ENCODE measurements at regions not wholly inside any gene's neighbourhood (a gene's known extent, or its start where the extent isn't known, plus 50 kb on each side); places are given as distances from the start of the nearest gene placed in this dataset.
"Not testable (repeated sequence)": the region's sequence is repeated elsewhere in the genome, so short reads cannot be mapped to it uniquely, and the experiment has no call there.

DNA sequence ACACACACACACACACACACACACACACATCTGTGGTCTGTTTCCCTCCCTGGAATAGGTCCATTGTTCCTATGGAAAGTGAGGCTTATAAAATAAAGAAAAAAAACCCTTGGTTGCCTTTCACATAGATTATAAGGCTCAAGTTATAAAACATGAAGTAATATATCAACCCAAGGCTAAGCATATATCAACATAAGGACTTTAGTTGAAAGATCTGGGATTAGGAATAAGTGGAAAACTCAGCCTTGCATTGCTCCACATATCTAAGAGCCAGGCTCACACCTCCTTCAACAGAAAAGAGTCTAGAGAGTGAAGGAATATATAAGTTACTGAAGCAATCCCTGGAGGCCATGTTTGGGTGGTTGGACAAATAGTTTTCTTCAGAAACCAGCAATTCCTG is 235.0 kb downstream of the SUCLG1 start (continued):
- no peak for TF ChIP-seq REST (IDR thresholded peaks at IDR 0.05)
- TF ChIP-seq ZFP36 (IDR thresholded peaks at IDR 0.05; ENCODE audit: borderline replicate concordance, partially characterized antibody): no peak
- TF ChIP-seq KDM5A (IDR thresholded peaks at IDR 0.05): no peak
- no peak for TF ChIP-seq PHF8 (IDR thresholded peaks at IDR 0.05; ENCODE audit: borderline replicate concordance, low read depth)
- no peak for TF ChIP-seq MAZ (IDR thresholded peaks at IDR 0.05; ENCODE audit: borderline replicate concordance, low read depth, low read length)

GRCh38 chr2:84223191-84223590 is 235.9 kb downstream of the SUCLG1 start:
- ChIA-PET POLR2A (no interaction called here), CTCF (no interaction called here)
- 43% methylated on average over 2 of the region's 2 CpGs for WGBS (ENCODE audit: missing lambda C conversion rate)
- H3K4me1 ChIP-seq: no peaks in the 10 kb centered on the region
- FAIRE-seq: no peak
- ATAC-seq: no peak
- H3K9me3 ChIP-seq: no peaks in the 10 kb centered on the region
- H3K4me3 ChIP-seq: no peak overlapping the region
- no peak overlapping the region for H3K27ac ChIP-seq
- DNase-seq (ENCODE audit: low read depth in 1 of 2, low spot score in 1 of 2): no peak
- H3K4me2 ChIP-seq: no peak overlapping the region
- no peak for TF ChIP-seq MAZ (IDR thresholded peaks at IDR 0.05; ENCODE audit: borderline replicate concordance, low read depth, low read length)
- no peak for TF ChIP-seq POLR2AphosphoS2 (conservative IDR thresholded peaks at IDR 0.05; ENCODE audit: low read length)
- TF ChIP-seq RNF2 (IDR thresholded peaks at IDR 0.05; ENCODE audit: borderline replicate concordance, low read depth): no peak
- TF ChIP-seq CBX2 (IDR thresholded peaks at IDR 0.05; ENCODE audit: borderline replicate concordance, low read depth): no peak
- no peak for TF ChIP-seq CEBPB (IDR thresholded peaks at IDR 0.05)
- TF ChIP-seq ZSCAN20 (CRISPR knock-in tag; IDR thresholded peaks at IDR 0.05): no peak

- H3K27ac ChIP-seq; H3K4me1 ChIP-seq; H3K4me2 ChIP-seq; H3K4me3 ChIP-seq; ATAC-seq; POLR2A ChIA-PET; CTCF ChIA-PET; H3K9me3 ChIP-seq; FAIRE-seq; DNase-seq (ENCODE audit: low read depth in 1 of 2, low spot score in 1 of 2): not testable (repeated sequence)
- 47% methylated on average over 2 of the region's 2 CpGs for WGBS (ENCODE audit: missing lambda C conversion rate)
Observed at GRCh38 chr2:84221102-84221501, 238.0 kb downstream of the SUCLG1 start.

DNA sequence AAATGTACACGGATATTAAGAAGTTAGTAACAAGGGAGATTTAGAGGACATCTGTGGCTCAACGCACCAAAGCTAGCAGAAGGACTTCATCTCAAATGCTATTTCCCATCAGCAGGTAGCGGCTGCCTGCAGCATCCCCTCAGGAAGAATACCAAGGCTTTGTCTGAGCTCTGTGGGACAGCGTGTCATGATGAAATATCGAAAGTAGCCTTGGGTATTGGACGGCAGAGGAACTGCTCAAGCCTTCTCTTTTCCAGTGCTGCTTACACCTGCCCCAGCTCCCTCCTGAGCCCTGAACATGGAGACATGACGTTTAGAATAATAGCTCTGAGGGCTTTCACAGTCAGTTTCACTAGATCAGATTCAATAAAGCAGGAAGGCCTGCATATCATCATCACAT is 241.6 kb downstream of the SUCLG1 start:
- TF ChIP-seq, protein P1, sequence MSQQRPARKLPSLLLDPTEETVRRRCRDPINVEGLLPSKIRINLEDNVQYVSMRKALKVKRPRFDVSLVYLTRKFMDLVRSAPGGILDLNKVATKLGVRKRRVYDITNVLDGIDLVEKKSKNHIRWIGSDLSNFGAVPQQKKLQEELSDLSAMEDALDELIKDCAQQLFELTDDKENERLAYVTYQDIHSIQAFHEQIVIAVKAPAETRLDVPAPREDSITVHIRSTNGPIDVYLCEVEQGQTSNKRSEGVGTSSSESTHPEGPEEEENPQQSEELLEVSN (IDR thresholded peaks at IDR 0.05; ENCODE audit: borderline replicate concordance, low read depth): no peak
- no peak for TF ChIP-seq ZSCAN20 (CRISPR knock-in tag; IDR thresholded peaks at IDR 0.05)
- no peak for TF ChIP-seq HOXB13 (CRISPR knock-in tag; IDR thresholded peaks at IDR 0.05; ENCODE audit: low read depth)
- DNase-seq (ENCODE audit: low read depth in 1 of 2, low spot score in 1 of 2) (no peak), ATAC-seq (no peak), FAIRE-seq (no peak)
- Histone ChIP-seq H3K4me3 (no peak overlapping the region), H3K9me3 (no peaks in the 10 kb centered on the region), H3K27ac (no peak overlapping the region), H3K4me1 (no peaks in the 10 kb centered on the region), H3K4me2 (no peak overlapping the region)
- CTCF ChIA-PET: no interaction called here
- 20% methylated on average over 7 of the region's 7 CpGs for WGBS (ENCODE audit: missing lambda C conversion rate)
- POLR2A ChIA-PET: no interaction called here

- FAIRE-seq: no peak
- no peak overlapping the region for H3K4me3 ChIP-seq
- no peak overlapping the region for H3K27ac ChIP-seq
- no peak overlapping the region for H3K4me2 ChIP-seq
- 21% methylated on average over 3 of the region's 3 CpGs for WGBS (ENCODE audit: missing lambda C conversion rate)
- no peaks in the 10 kb centered on the region for H3K9me3 ChIP-seq
- no peak for TF ChIP-seq ZC3H11A (IDR thresholded peaks at IDR 0.05)
- no peak for TF ChIP-seq NR3C1 (IDR thresholded peaks at IDR 0.05)
- no peak for TF ChIP-seq BHLHE40 (IDR thresholded peaks at IDR 0.05; ENCODE audit: low read depth, low read length)
- no peak for TF ChIP-seq PHF8 (IDR thresholded peaks at IDR 0.05; ENCODE audit: borderline replicate concordance, low read depth)
- TF ChIP-seq POLR2A (IDR thresholded peaks at IDR 0.05; ENCODE audit: low read length): no peak
- TF ChIP-seq FOSB (CRISPR knock-in tag; IDR thresholded peaks at IDR 0.05): no peak
- TF ChIP-seq, protein P2, sequence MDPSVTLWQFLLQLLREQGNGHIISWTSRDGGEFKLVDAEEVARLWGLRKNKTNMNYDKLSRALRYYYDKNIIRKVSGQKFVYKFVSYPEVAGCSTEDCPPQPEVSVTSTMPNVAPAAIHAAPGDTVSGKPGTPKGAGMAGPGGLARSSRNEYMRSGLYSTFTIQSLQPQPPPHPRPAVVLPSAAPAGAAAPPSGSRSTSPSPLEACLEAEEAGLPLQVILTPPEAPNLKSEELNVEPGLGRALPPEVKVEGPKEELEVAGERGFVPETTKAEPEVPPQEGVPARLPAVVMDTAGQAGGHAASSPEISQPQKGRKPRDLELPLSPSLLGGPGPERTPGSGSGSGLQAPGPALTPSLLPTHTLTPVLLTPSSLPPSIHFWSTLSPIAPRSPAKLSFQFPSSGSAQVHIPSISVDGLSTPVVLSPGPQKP (IDR thresholded peaks at IDR 0.05; ENCODE audit: low read depth, low read length): no peak
- no peak for TF ChIP-seq RARB (CRISPR knock-in tag; IDR thresholded peaks at IDR 0.05)
- no peak for TF ChIP-seq RFX5 (IDR thresholded peaks at IDR 0.05)
- no peak for TF ChIP-seq HMGXB4 (CRISPR knock-in tag; IDR thresholded peaks at IDR 0.05; ENCODE audit: borderline replicate concordance)
- no peak for TF ChIP-seq HOXA7 (CRISPR knock-in tag; IDR thresholded peaks at IDR 0.05)
- no peak for TF ChIP-seq HOXB13 (CRISPR knock-in tag; IDR thresholded peaks at IDR 0.05; ENCODE audit: low read depth)
- no peak for TF ChIP-seq ZSCAN20 (CRISPR knock-in tag; IDR thresholded peaks at IDR 0.05)
- H3K4me1 ChIP-seq: no peaks in the 10 kb centered on the region
- ATAC-seq: no peak
- POLR2A ChIA-PET: no interaction called here
- no peak for DNase-seq (ENCODE audit: low read depth in 1 of 2, low spot score in 1 of 2)
- CTCF ChIA-PET: interaction anchor here (1.4 to 1.8 kb wide), 2 partner anchors 9 to 100 kb away, joined by 3 to 4 read pairs; no protein-coding TSS in a partner anchor
Observed at GRCh38 chr2:84214455-84214854, 244.6 kb downstream of the SUCLG1 start.
